Ovary (tissue), 7 donors: ENCODE measurements at regions not wholly inside any gene's neighbourhood (a gene's known extent, or its start where the extent isn't known, plus 50 kb on each side); places are given as distances from the start of the nearest gene placed in this dataset.

Source experiments
- DNase-seq, 5 donors: peaks; one replicate each; pipeline ENCODE4 v3.0.0-alpha.2; 2019 to 2020
- H3K27ac ChIP-seq, 2 donors: fragments of 200-600 bp; one replicate each; pipeline versions ENCODE4 v1.5.1 to v1.8.0; 2019 to 2022
- H3K27me3 ChIP-seq: fragments of 200-600 bp; one replicate; pipeline ENCODE4 v1.8.0; 2022
- H3K36me3 ChIP-seq: fragments of 200-600 bp; sonication (generic); one replicate; pipeline ENCODE4 v1.5.1; 2019
- H3K4me1 ChIP-seq: one replicate; pipeline ENCODE4 v1.8.1; 2013; ENCODE audit warnings: mild to moderate bottlenecking, moderate library complexity; ENCODE audit not compliant: insufficient read depth
- H3K4me3 ChIP-seq: fragments of 200-600 bp; sonication (generic); one replicate; pipeline ENCODE4 v1.5.1; 2017
- H3K9me3 ChIP-seq, 2 donors: fragments of 200-600 bp in 1 of 2; sonication (generic) in 1 of 2; one replicate each; pipeline versions ENCODE4 v1.5.1 to v1.8.1; 2013 to 2019; ENCODE audit warnings: mild to moderate bottlenecking in 1 of 2, moderate library complexity in 1 of 2
- CTCF ChIP-seq, 3 donors: fragments of 450-650 bp in 2 of 3; fragments of 200-600 bp in 1 of 3; IDR thresholded peaks; one replicate each; pipeline versions ENCODE4 v1.5.1 to v1.8.0; 2016 to 2022; ENCODE audit warnings: antibody characterized with exemption in 3 of 3, mild to moderate bottlenecking in 1 of 3
- EP300 ChIP-seq: sonication (generic); formaldehyde crosslinking; IDR thresholded peaks from one replicate; pipeline ENCODE4 v1.6.1; 2017; ENCODE audit warnings: antibody characterized with exemption
- POLR2A ChIP-seq: fragments of 450-650 bp; IDR thresholded peaks from one replicate; pipeline ENCODE4 v1.6.1; 2017; ENCODE audit warnings: antibody characterized with exemption, mild to moderate bottlenecking, moderate library complexity
- WGBS, 3 donors: extraction: QIAGEN DNeasy Blood & Tissue Kit in 1 of 3; methylation state at CpG; one replicate each; pipeline versions ENCODE4 v1.1.5 to v1.1.7; 2013 to 2017; 5-methylcytosine and 5-hydroxymethylcytosine counted together
- intact Hi-C, 4 donors: fragments of 100-400 bp; cut with DNase I; formaldehyde crosslinking; loops; one replicate each; pipeline versions ENCODE4 v1.11.0 to v1.15.1; 2022 to 2023
- donor health status: DM: no; HTN: no; CAD: no; lungs with moderate emphysema.
- donor health status: DM: no; HTN: no; CAD: no.
- donor health status: Bipolar disorder and iron deficiency.
- donor health status: DM: no; HTN: no; CAD: no.
- donor health status: DM: yes; HTN: yes; CAD: no.

GRCh38 chr3:106047221-106047620 lies 178.4 kb upstream of the CBLB start:
- no peak for DNase-seq
- TF ChIP-seq POLR2A = no peak
- TF ChIP-seq EP300 = no peak
- no peak for TF ChIP-seq CTCF (IDR thresholded peaks at IDR 0.05)
- H3K36me3 ChIP-seq = no peaks in the 10 kb centered on the region
- H3K27me3 ChIP-seq = no peaks in the 10 kb centered on the region
- no peaks in the 10 kb centered on the region for H3K9me3 ChIP-seq
- H3K4me3 ChIP-seq = no peak overlapping the region
- no peaks in the 10 kb centered on the region for H3K4me1 ChIP-seq
- intact Hi-C loops = no loop called here
- 93 to 94% (median 94%) methylated on average over 2 of the region's 2 CpGs for WGBS, 3 donors
- H3K27ac ChIP-seq = no peak overlapping the region

- Histone ChIP-seq H3K4me1 (no peaks in the 10 kb centered on the region), H3K27me3 (no peaks in the 10 kb centered on the region), H3K27ac (no peak overlapping the region), H3K4me3 (no peak overlapping the region), H3K9me3 (no peaks in the 10 kb centered on the region), H3K36me3 (no peaks in the 10 kb centered on the region)
- TF ChIP-seq CTCF (IDR thresholded peaks at IDR 0.05) = no peak
- TF ChIP-seq POLR2A = no peak
- no peak for DNase-seq
- intact Hi-C loops = no loop called here
- WGBS, 3 donors = 92 to 96% (median 94%) methylated on average over 2 of the region's 2 CpGs
Observed at GRCh38 chr3:106048946-106049481, 180.2 kb upstream of the CBLB start.

GRCh38 chr3:106049821-106050220 lies 181.0 kb upstream of the CBLB start:
- Histone ChIP-seq H3K36me3 (no peaks in the 10 kb centered on the region), H3K4me1 (no peaks in the 10 kb centered on the region), H3K9me3 (no peaks in the 10 kb centered on the region), H3K27ac (no peak overlapping the region), H3K27me3 (no peaks in the 10 kb centered on the region), H3K4me3 (no peak overlapping the region)
- intact Hi-C loops = no loop called here
- no peak for TF ChIP-seq EP300
- TF ChIP-seq CTCF (IDR thresholded peaks at IDR 0.05) = no peak
- no peak for TF ChIP-seq POLR2A
- no peak for DNase-seq

- DNase-seq = no peak
- TF ChIP-seq POLR2A (no peak), EP300 (no peak), CTCF (IDR thresholded peaks at IDR 0.05) (no peak)
- WGBS, 3 donors = 90% methylated on average over 3 of the region's 3 CpGs
- no peaks in the 10 kb centered on the region for H3K9me3 ChIP-seq
- no peak overlapping the region for H3K4me3 ChIP-seq
- H3K27ac ChIP-seq = no peak overlapping the region
- intact Hi-C loops = no loop called here
- no peaks in the 10 kb centered on the region for H3K4me1 ChIP-seq
- H3K36me3 ChIP-seq = no peaks in the 10 kb centered on the region
- no peaks in the 10 kb centered on the region for H3K27me3 ChIP-seq
Observed at GRCh38 chr3:106056931-106057330, 188.1 kb upstream of the CBLB start.

GRCh38 chr3:106058475-106058874 lies 189.7 kb upstream of the CBLB start:
- no peak for DNase-seq
- intact Hi-C loops = no loop called here

More at GRCh38 chr3:106058475-106058874, 189.7 kb upstream of the CBLB start:
- Histone ChIP-seq H3K9me3 (no peaks in the 10 kb centered on the region), H3K4me1 (no peaks in the 10 kb centered on the region), H3K36me3 (no peaks in the 10 kb centered on the region), H3K27me3 (no peaks in the 10 kb centered on the region), H3K27ac (no peak overlapping the region), H3K4me3 (no peak overlapping the region)
- 88 to 93% (median 88%) methylated on average over 2 of the region's 2 CpGs for WGBS, 3 donors
- TF ChIP-seq POLR2A (no peak), EP300 (no peak), CTCF (IDR thresholded peaks at IDR 0.05) (no peak)
